CD14-positive monocyte (primary cell): ENCODE measurements at regions not wholly inside any gene's neighbourhood (a gene's known extent, or its start where the extent isn't known, plus 50 kb on each side); places are given as distances from the start of the nearest gene placed in this dataset.

Source experiments
- DNase-seq, 3 donors: peaks; one replicate each; pipeline ENCODE4 v3.0.0-alpha.2; 2011 to 2022
- H2AFZ ChIP-seq: 2 replicates; pipeline ENCODE4 v1.6.0; 2012; ENCODE audit warnings: mild to moderate bottlenecking, low read depth, low read length, inconsistent platforms; ENCODE audit not compliant: insufficient read depth, poor library complexity, severe bottlenecking
- H3K27ac ChIP-seq, 2 donors: 1 replicate in 1 of 2; 2 replicates in 1 of 2; pipeline ENCODE4 v1.5.1; 2012 to 2013; ENCODE audit warnings: low read length in 2 of 2, control low read depth in 1 of 2, inconsistent platforms in 1 of 2, low read depth in 1 of 2, mild to moderate bottlenecking in 1 of 2
- H3K27me3 ChIP-seq, 2 donors: one replicate each; pipeline versions ENCODE4 v1.6.0 to v1.6.1; 2011 to 2013; ENCODE audit warnings: low read length in 2 of 2; ENCODE audit not compliant: control insufficient read depth in 2 of 2, insufficient read depth in 2 of 2
- H3K36me3 ChIP-seq, 2 donors: replicated peaks in 1 of 2; 1 replicate in 1 of 2; 2 replicates in 1 of 2; pipeline versions ENCODE4 v1.5.1 to v1.6.1; 2012 to 2013; ENCODE audit warnings: low read length in 2 of 2, control low read depth in 1 of 2, inconsistent platforms in 1 of 2, mild to moderate bottlenecking in 1 of 2; ENCODE audit not compliant: insufficient read depth in 2 of 2, control insufficient read depth in 1 of 2
- H3K4me1 ChIP-seq, 2 donors: 1 replicate in 1 of 2; 2 replicates in 1 of 2; pipeline versions ENCODE4 v1.5.1 to v1.6.1; 2012 to 2013; ENCODE audit warnings: low read length in 2 of 2, control low read depth in 1 of 2, inconsistent platforms in 1 of 2, mild to moderate bottlenecking in 1 of 2, moderate library complexity in 1 of 2; ENCODE audit not compliant: insufficient read depth in 2 of 2, control insufficient read depth in 1 of 2
- H3K4me2 ChIP-seq: replicated peaks from 2 replicates; pipeline ENCODE3; 2012; ENCODE audit warnings: low read length, moderate library complexity, mild to moderate bottlenecking; ENCODE audit not compliant: poor library complexity, severe bottlenecking; ENCODE audit errors: extremely low read depth
- H3K4me3 ChIP-seq, 3 experiments: fragments of 200-600 bp in 1 of 3; sonication (generic) in 1 of 3; replicated peaks in 1 of 3; 1 replicate in 2 of 3; 2 replicates in 1 of 3; pipeline ENCODE4 v1.5.1; 2011 to 2013; ENCODE audit warnings: low read length in 3 of 3, mild to moderate bottlenecking in 3 of 3, control low read depth in 2 of 3, low read depth in 2 of 3, inconsistent platforms in 1 of 3, moderate library complexity in 1 of 3
- H3K79me2 ChIP-seq: 2 replicates; pipeline ENCODE4 v1.6.0; 2012; ENCODE audit warnings: mild to moderate bottlenecking, control low read depth, inconsistent platforms, low read length, moderate library complexity; ENCODE audit not compliant: insufficient read depth
- H3K9ac ChIP-seq: 2 replicates; pipeline ENCODE4 v1.6.0; 2017; ENCODE audit warnings: low read length, mild to moderate bottlenecking; ENCODE audit not compliant: insufficient read depth, poor library complexity, severe bottlenecking
- H3K9me3 ChIP-seq, 2 donors: replicated peaks in 1 of 2; 1 replicate in 1 of 2; 2 replicates in 1 of 2; pipeline versions ENCODE4 v1.5.1 to v1.6.1; 2012 to 2013; ENCODE audit warnings: low read length in 2 of 2, control low read depth in 1 of 2; ENCODE audit not compliant: control insufficient read depth in 1 of 2, insufficient read depth in 1 of 2
- H4K20me1 ChIP-seq: 2 replicates; pipeline ENCODE4 v1.6.0; 2012; ENCODE audit warnings: mild to moderate bottlenecking, low read length, control low read depth, moderate library complexity; ENCODE audit not compliant: insufficient read depth
- H3K27ac Mint-ChIP-seq, 7 donors: one replicate each; pipeline ENCODE4 v1.8.0; 2020; ENCODE audit warnings: mild to moderate bottlenecking in 7 of 7, mixed read lengths in 7 of 7, moderate library complexity in 6 of 7, inconsistent platforms in 2 of 7
- H3K27me3 Mint-ChIP-seq, 3 donors: one replicate each; pipeline ENCODE4 v1.8.0; 2021 to 2022; ENCODE audit warnings: low read depth in 3 of 3, mild to moderate bottlenecking in 3 of 3, mixed read lengths in 3 of 3, moderate library complexity in 3 of 3, inconsistent platforms in 1 of 3
- H3K36me3 Mint-ChIP-seq, 2 donors: one replicate each; pipeline ENCODE4 v1.8.0; 2020; ENCODE audit warnings: mixed read lengths in 2 of 2, inconsistent platforms in 1 of 2, mild to moderate bottlenecking in 1 of 2
- H3K4me1 Mint-ChIP-seq: one replicate; pipeline ENCODE4 v1.8.0; 2020; ENCODE audit warnings: mild to moderate bottlenecking, mixed read lengths
- H3K4me3 Mint-ChIP-seq, 2 donors: one replicate each; pipeline ENCODE4 v1.8.0; 2020; ENCODE audit warnings: mild to moderate bottlenecking in 2 of 2, mixed read lengths in 2 of 2, moderate library complexity in 1 of 2
- H3K9me3 Mint-ChIP-seq, 7 donors: one replicate each; pipeline ENCODE4 v1.8.0; 2020 to 2022; ENCODE audit warnings: mixed read lengths in 7 of 7, mild to moderate bottlenecking in 6 of 7, moderate library complexity in 6 of 7, inconsistent platforms in 2 of 7
- CTCF ChIP-seq: fragments of 200-600 bp; IDR thresholded peaks from one replicate; pipeline ENCODE4 v1.8.0; 2022; ENCODE audit warnings: antibody characterized with exemption, mild to moderate bottlenecking
- intact Hi-C, 2 donors: fragments of 100-400 bp; cut with micrococcal nuclease; formaldehyde crosslinking; loops; one replicate each; pipeline versions ENCODE4 v1.15.0 to v1.15.1; 2023

DNA sequence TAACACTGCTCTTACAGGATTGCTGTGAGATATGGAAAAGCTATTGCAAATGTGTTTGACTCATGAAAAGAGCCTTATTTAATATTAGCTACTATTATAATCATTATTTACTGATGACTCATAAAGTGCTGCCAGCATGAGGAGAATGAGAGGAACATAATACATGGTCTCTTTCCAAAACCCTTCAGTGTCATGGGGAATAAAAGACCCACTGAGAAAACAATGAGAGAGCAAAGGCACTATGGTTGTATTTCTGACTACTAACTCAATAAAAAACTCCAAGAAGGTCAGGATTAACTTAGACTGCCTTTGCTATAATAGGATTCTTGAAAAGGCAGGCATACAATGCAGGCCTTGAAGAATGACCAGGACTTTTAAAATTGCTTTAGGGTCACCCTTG, 633.5 kb downstream of the DTWD2 start:
- Mint-ChIP-seq H3K27ac (no peak overlapping the region), H3K27me3 (peaks cover 0 to 1% (median 0%) of the 10 kb centered on the region in 3 donors), H3K4me3 (no peak overlapping the region), H3K36me3 (no peaks in the 10 kb centered on the region), H3K4me1 (no peaks in the 10 kb centered on the region), H3K9me3 (peaks cover 0 to 3% (median 0%) of the 10 kb centered on the region in 7 donors)
- TF ChIP-seq CTCF, result no peak
- Histone ChIP-seq H3K4me1 (no peaks in the 10 kb centered on the region), H3K9ac (no peak overlapping the region), H4K20me1 (no peaks in the 10 kb centered on the region), H3K36me3 (no peaks in the 10 kb centered on the region), H3K79me2 (no peaks in the 10 kb centered on the region), H3K27me3 (no peaks in the 10 kb centered on the region), H3K27ac (no peak overlapping the region), H3K9me3 (peaks cover 3% of the 10 kb centered on the region in 2 donors), H3K4me3 (no peak overlapping the region), H2AFZ (no peak overlapping the region), H3K4me2 (no peak overlapping the region)
- DNase-seq, result no peak
- intact Hi-C loops, result no loop called here

- no peaks in the 10 kb centered on the region for H3K27me3 Mint-ChIP-seq
- H3K4me2 ChIP-seq, result no peak overlapping the region
- H3K9ac ChIP-seq, result no peak overlapping the region
- no peaks in the 10 kb centered on the region for H3K4me1 Mint-ChIP-seq
- no peak overlapping the region for H3K27ac ChIP-seq
- TF ChIP-seq CTCF, result no peak
- no peaks in the 10 kb centered on the region for H4K20me1 ChIP-seq
- no peak overlapping the region for H2AFZ ChIP-seq
- no peaks in the 10 kb centered on the region for H3K4me1 ChIP-seq
- H3K9me3 ChIP-seq, result peaks cover 3% of the 10 kb centered on the region in 2 donors
- DNase-seq, result no peak
- peaks cover 0 to 3% (median 0%) of the 10 kb centered on the region in 7 donors for H3K9me3 Mint-ChIP-seq
- H3K36me3 Mint-ChIP-seq, result no peaks in the 10 kb centered on the region
- no peaks in the 10 kb centered on the region for H3K79me2 ChIP-seq
- H3K27me3 ChIP-seq, result no peaks in the 10 kb centered on the region
- no peaks in the 10 kb centered on the region for H3K36me3 ChIP-seq
- H3K4me3 ChIP-seq, result no peak overlapping the region
- H3K27ac Mint-ChIP-seq, result no peak overlapping the region
- intact Hi-C loops, result no loop called here
- H3K4me3 Mint-ChIP-seq, result no peak overlapping the region
Observed at GRCh38 chr5:118353970-118354369, 634.4 kb downstream of the DTWD2 start.
